NCI-H1048 (cell line): ENCODE measurements at regions not wholly inside any gene's neighbourhood (a gene's known extent, or its start where the extent isn't known, plus 50 kb on each side); places are given as distances from the start of the nearest gene placed in this dataset.

ENCODE experiments used
- DNase-seq: peaks from one replicate; lab custom pipeline; 2025; lab: John Stamatoyannopoulos, UW

GRCh38 chr5:123811831-123812230 lies 299.9 kb downstream of the CSNK1G3 start:
- DNase-seq, result peak; percentile 21

- DNase-seq, result no peak
Observed at GRCh38 chr5:123810746-123811340, 298.9 kb downstream of the CSNK1G3 start.

GRCh38 chr5:123810253-123810652 lies 298.3 kb downstream of the CSNK1G3 start:
- DNase-seq, result no peak

- no peak for DNase-seq
Observed at GRCh38 chr5:123809594-123810221, 297.7 kb downstream of the CSNK1G3 start.

- no peak for DNase-seq
Observed at GRCh38 chr5:123808461-123809380, 296.7 kb downstream of the CSNK1G3 start.

- DNase-seq, result no peak
Observed at GRCh38 chr5:123807177-123807945, 295.4 kb downstream of the CSNK1G3 start.

- DNase-seq, result no peak
Observed at GRCh38 chr5:123806644-123807043, 294.7 kb downstream of the CSNK1G3 start.

- DNase-seq, result no peak
Observed at GRCh38 chr5:123805300-123805699, 293.3 kb downstream of the CSNK1G3 start.

GRCh38 chr5:123803359-123803758 lies 291.4 kb downstream of the CSNK1G3 start:
- DNase-seq, result no peak

- no peak for DNase-seq
Observed at GRCh38 chr5:123802298-123802951, 290.4 kb downstream of the CSNK1G3 start.

GRCh38 chr5:123800640-123801039 lies 288.7 kb downstream of the CSNK1G3 start:
- DNase-seq, result no peak

- DNase-seq, result no peak
Observed at GRCh38 chr5:123795688-123796087, 283.7 kb downstream of the CSNK1G3 start.

GRCh38 chr5:123790226-123790625 lies 278.2 kb downstream of the CSNK1G3 start:
- DNase-seq, result no peak

- DNase-seq, result peak; percentile 67
Observed at GRCh38 chr5:123787635-123788034, 275.7 kb downstream of the CSNK1G3 start.

- DNase-seq, result no peak
Observed at GRCh38 chr5:123787136-123787535, 275.2 kb downstream of the CSNK1G3 start.

- no peak for DNase-seq
Observed at GRCh38 chr5:123786411-123786810, 274.4 kb downstream of the CSNK1G3 start.

GRCh38 chr5:123785162-123786071 lies 273.4 kb downstream of the CSNK1G3 start:
- DNase-seq, result no peak

GRCh38 chr5:123783421-123783820 lies 271.4 kb downstream of the CSNK1G3 start:
- DNase-seq, result no peak

GRCh38 chr5:123778641-123779040 lies 266.7 kb downstream of the CSNK1G3 start:
- no peak for DNase-seq

GRCh38 chr5:123776761-123777160 lies 264.8 kb downstream of the CSNK1G3 start:
- no peak for DNase-seq

- no peak for DNase-seq
Observed at GRCh38 chr5:123771715-123772114, 259.7 kb downstream of the CSNK1G3 start.
